ENCODE measurements at regions not wholly inside any gene's neighbourhood (a gene's known extent, or its start where the extent isn't known, plus 50 kb on each side); places are given as distances from the start of the nearest gene placed in this dataset.
"Not testable (repeated sequence)": the region's sequence is repeated elsewhere in the genome, so short reads cannot be mapped to it uniquely, and the experiment has no call there.

DNA sequence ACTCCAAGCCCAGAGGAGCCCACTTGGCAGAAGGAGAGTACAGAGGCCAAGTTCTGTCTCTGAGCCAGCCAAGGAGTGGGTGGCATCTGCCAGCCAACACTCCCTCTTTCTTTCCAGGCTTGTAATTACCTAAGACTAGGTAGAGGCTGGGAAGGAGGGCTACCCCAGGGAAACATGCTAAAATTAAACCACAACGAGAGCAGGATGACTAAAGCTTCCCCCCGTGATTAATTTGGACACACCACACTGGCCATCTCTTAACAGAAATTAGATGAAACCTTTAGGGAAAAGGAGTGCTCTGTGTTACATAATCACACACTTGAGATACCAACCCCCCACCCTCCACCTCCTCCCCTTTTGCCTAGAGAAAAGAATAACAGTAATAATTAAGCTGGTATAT lies 102.1 kb upstream of the ZC3H12A start:
- no peaks in the 10 kb centered on the region for H3K9me3 ChIP-seq (replicated peaks; ENCODE audit: insufficient read depth, low read length)
- no peak for DNase-seq
- peaks cover 34% of the 10 kb centered on the region for H3K27me3 ChIP-seq (replicated peaks; ENCODE audit: insufficient read depth, low read length)
- no peaks in the 10 kb centered on the region for H3K4me1 ChIP-seq (ENCODE audit: low read length)
- H2AFZ ChIP-seq (ENCODE audit: low read length) = no peak overlapping the region
- H3K79me2 ChIP-seq (ENCODE audit: low read length) = no peaks in the 10 kb centered on the region
- H3K36me3 ChIP-seq (replicated peaks; ENCODE audit: insufficient read depth, low read length) = no peaks in the 10 kb centered on the region
- no peak overlapping the region for H3K4me2 ChIP-seq (ENCODE audit: low read depth, low read length)
- H3K9me2 ChIP-seq (replicated peaks; ENCODE audit: insufficient read depth, low read length) = no peaks in the 10 kb centered on the region
- no peaks in the 10 kb centered on the region for H4K20me1 ChIP-seq (ENCODE audit: insufficient read depth, low read length)
- H3K4me3 ChIP-seq (ENCODE audit: low read length) = no peak overlapping the region
- TF ChIP-seq, protein P1, sequence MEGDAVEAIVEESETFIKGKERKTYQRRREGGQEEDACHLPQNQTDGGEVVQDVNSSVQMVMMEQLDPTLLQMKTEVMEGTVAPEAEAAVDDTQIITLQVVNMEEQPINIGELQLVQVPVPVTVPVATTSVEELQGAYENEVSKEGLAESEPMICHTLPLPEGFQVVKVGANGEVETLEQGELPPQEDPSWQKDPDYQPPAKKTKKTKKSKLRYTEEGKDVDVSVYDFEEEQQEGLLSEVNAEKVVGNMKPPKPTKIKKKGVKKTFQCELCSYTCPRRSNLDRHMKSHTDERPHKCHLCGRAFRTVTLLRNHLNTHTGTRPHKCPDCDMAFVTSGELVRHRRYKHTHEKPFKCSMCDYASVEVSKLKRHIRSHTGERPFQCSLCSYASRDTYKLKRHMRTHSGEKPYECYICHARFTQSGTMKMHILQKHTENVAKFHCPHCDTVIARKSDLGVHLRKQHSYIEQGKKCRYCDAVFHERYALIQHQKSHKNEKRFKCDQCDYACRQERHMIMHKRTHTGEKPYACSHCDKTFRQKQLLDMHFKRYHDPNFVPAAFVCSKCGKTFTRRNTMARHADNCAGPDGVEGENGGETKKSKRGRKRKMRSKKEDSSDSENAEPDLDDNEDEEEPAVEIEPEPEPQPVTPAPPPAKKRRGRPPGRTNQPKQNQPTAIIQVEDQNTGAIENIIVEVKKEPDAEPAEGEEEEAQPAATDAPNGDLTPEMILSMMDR (IDR thresholded peaks at IDR 0.05; ENCODE audit: low read length) = no peak
- TF ChIP-seq EZH2phosphoT487 (IDR thresholded peaks at IDR 0.05; ENCODE audit: low read length) (no peak), EZH2 (optimal IDR thresholded peaks at IDR 0.05; ENCODE audit: low read depth, low read length) (no peak)
- no peak overlapping the region for H3K9ac ChIP-seq (ENCODE audit: low read length)
- H3K27ac ChIP-seq (ENCODE audit: low read length) = no peak overlapping the region
- H3F3A ChIP-seq (ENCODE audit: insufficient read depth, low read length) = no peaks in the 10 kb centered on the region

DNA sequence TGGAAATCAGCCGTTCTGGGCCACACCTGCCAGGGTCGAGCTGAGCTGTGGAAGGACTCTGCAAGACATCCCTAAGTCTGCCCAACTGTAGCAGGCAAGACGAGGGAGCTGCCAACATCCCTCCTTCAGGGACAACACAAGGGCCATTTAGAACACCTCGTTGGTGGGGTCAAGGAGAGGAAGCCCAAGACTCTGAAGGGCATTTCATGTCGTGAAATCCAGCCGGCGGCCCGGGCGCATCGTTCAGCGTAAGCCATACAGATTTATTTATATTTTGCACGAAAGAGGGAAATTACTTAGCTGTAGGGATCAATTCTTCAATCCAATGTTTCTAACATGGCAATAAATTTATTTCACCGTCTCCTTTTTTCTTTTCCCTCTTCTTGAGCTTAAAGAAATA lies 101.7 kb upstream of the ZC3H12A start:
- H3K9me2 ChIP-seq (replicated peaks; ENCODE audit: insufficient read depth, low read length) = no peaks in the 10 kb centered on the region
- H3K4me3 ChIP-seq (ENCODE audit: low read length) = no peak overlapping the region
- DNase-seq = no peak
- H3K27me3 ChIP-seq (replicated peaks; ENCODE audit: insufficient read depth, low read length) = peaks cover 34% of the 10 kb centered on the region
- no peaks in the 10 kb centered on the region for H3F3A ChIP-seq (ENCODE audit: insufficient read depth, low read length)
- H4K20me1 ChIP-seq (ENCODE audit: insufficient read depth, low read length) = no peaks in the 10 kb centered on the region
- H3K79me2 ChIP-seq (ENCODE audit: low read length) = no peaks in the 10 kb centered on the region
- H3K9me3 ChIP-seq (replicated peaks; ENCODE audit: insufficient read depth, low read length) = no peaks in the 10 kb centered on the region
- H3K9ac ChIP-seq (ENCODE audit: low read length) = no peak overlapping the region
- no peak overlapping the region for H3K4me2 ChIP-seq (ENCODE audit: low read depth, low read length)
- TF ChIP-seq, protein P1 (IDR thresholded peaks at IDR 0.05; ENCODE audit: low read length) = no peak
- no peak for TF ChIP-seq EZH2phosphoT487 (IDR thresholded peaks at IDR 0.05; ENCODE audit: low read length)
- no peaks in the 10 kb centered on the region for H3K36me3 ChIP-seq (replicated peaks; ENCODE audit: insufficient read depth, low read length)
- H3K27ac ChIP-seq (ENCODE audit: low read length) = no peak overlapping the region
- H3K4me1 ChIP-seq (ENCODE audit: low read length) = no peaks in the 10 kb centered on the region
- H2AFZ ChIP-seq (ENCODE audit: low read length) = no peak overlapping the region

GRCh38 chr1:37373413-37373812 lies 101.0 kb upstream of the ZC3H12A start:
- Histone ChIP-seq H3K9me2 (replicated peaks; ENCODE audit: insufficient read depth, low read length) (no peaks in the 10 kb centered on the region), H3K9ac (ENCODE audit: low read length) (no peak overlapping the region), H3K4me1 (ENCODE audit: low read length) (no peaks in the 10 kb centered on the region), H3K4me3 (ENCODE audit: low read length) (no peak overlapping the region), H3K9me3 (replicated peaks; ENCODE audit: insufficient read depth, low read length) (no peaks in the 10 kb centered on the region), H3K27ac (ENCODE audit: low read length) (no peak overlapping the region), H3K36me3 (replicated peaks; ENCODE audit: insufficient read depth, low read length) (no peaks in the 10 kb centered on the region), H3F3A (ENCODE audit: insufficient read depth, low read length) (no peaks in the 10 kb centered on the region), H3K79me2 (ENCODE audit: low read length) (no peaks in the 10 kb centered on the region), H3K4me2 (ENCODE audit: low read depth, low read length) (no peak overlapping the region), H4K20me1 (ENCODE audit: insufficient read depth, low read length) (no peaks in the 10 kb centered on the region), H3K27me3 (replicated peaks; ENCODE audit: insufficient read depth, low read length) (peaks cover 34% of the 10 kb centered on the region), H2AFZ (ENCODE audit: low read length) (no peak overlapping the region)
- no peak for DNase-seq
- no peak for TF ChIP-seq EZH2phosphoT487 (IDR thresholded peaks at IDR 0.05; ENCODE audit: low read length)
- TF ChIP-seq, protein P1 (IDR thresholded peaks at IDR 0.05; ENCODE audit: low read length) = no peak
- no peak for TF ChIP-seq EZH2 (optimal IDR thresholded peaks at IDR 0.05; ENCODE audit: low read depth, low read length)

GRCh38 chr1:37380546-37380945 lies 93.8 kb upstream of the ZC3H12A start:
- not testable (repeated sequence) for H3K9ac ChIP-seq (ENCODE audit: low read length)

More at GRCh38 chr1:37380546-37380945, 93.8 kb upstream of the ZC3H12A start:
- not testable (repeated sequence) for H3K79me2 ChIP-seq (ENCODE audit: low read length); H3K9me2 ChIP-seq (replicated peaks; ENCODE audit: insufficient read depth, low read length); H3K4me1 ChIP-seq (ENCODE audit: low read length); H3F3A ChIP-seq (ENCODE audit: insufficient read depth, low read length); H3K27ac ChIP-seq (ENCODE audit: low read length); H3K27me3 ChIP-seq (replicated peaks; ENCODE audit: insufficient read depth, low read length); H3K4me3 ChIP-seq (ENCODE audit: low read length); H4K20me1 ChIP-seq (ENCODE audit: insufficient read depth, low read length); H3K4me2 ChIP-seq (ENCODE audit: low read depth, low read length); H3K36me3 ChIP-seq (replicated peaks; ENCODE audit: insufficient read depth, low read length); H3K9me3 ChIP-seq (replicated peaks; ENCODE audit: insufficient read depth, low read length); H2AFZ ChIP-seq (ENCODE audit: low read length); DNase-seq

All from MM.1S (cell line).